ENCODE measurements at regions not wholly inside any gene's neighbourhood (a gene's known extent, or its start where the extent isn't known, plus 50 kb on each side); places are given as distances from the start of the nearest gene placed in this dataset.

GRCh38 chr6:153602401-153602800, 436.6 kb upstream of the OPRM1 start:
- TF ChIP-seq CTCF (IDR thresholded peaks at IDR 0.05) (no peak), POLR2A (IDR thresholded peaks at IDR 0.05) (no peak)
